Sigmoid colon (tissue), 6 donors: ENCODE measurements at regions not wholly inside any gene's neighbourhood (a gene's known extent, or its start where the extent isn't known, plus 50 kb on each side); places are given as distances from the start of the nearest gene placed in this dataset.

Experiments used
- DNase-seq: peaks from one replicate; pipeline ENCODE4 v3.0.0-alpha.2; 2019
- H3K27ac ChIP-seq, 4 donors: fragments of 200-600 bp; sonication (generic); one replicate each; pipeline ENCODE4 v1.5.1; 2016 to 2019; ENCODE audit warnings: mild to moderate bottlenecking in 1 of 4
- H3K27me3 ChIP-seq, 3 donors: fragments of 200-600 bp; sonication (generic); one replicate each; pipeline ENCODE4 v1.5.1; 2019; ENCODE audit warnings: mild to moderate bottlenecking in 1 of 3
- H3K36me3 ChIP-seq, 4 donors: fragments of 200-600 bp; sonication (generic); one replicate each; pipeline ENCODE4 v1.5.1; 2016 to 2019
- H3K4me1 ChIP-seq, 4 donors: fragments of 200-600 bp; sonication (generic); one replicate each; pipeline ENCODE4 v1.5.1; 2017 to 2019
- H3K4me3 ChIP-seq, 4 donors: fragments of 200-600 bp; sonication (generic); one replicate each; pipeline ENCODE4 v1.5.1; 2017 to 2019; ENCODE audit warnings: mild to moderate bottlenecking in 2 of 4, moderate library complexity in 1 of 4
- H3K9me3 ChIP-seq, 4 donors: fragments of 200-600 bp in 3 of 4; sonication (generic) in 3 of 4; one replicate each; pipeline versions ENCODE4 v1.5.1 to v1.6.1; 2013 to 2019
- EP300 ChIP-seq, 4 donors: sonication (generic); formaldehyde crosslinking; IDR thresholded peaks; one replicate each; pipeline ENCODE4 v1.6.1; 2017; ENCODE audit warnings: antibody characterized with exemption in 4 of 4
- POLR2A ChIP-seq, 2 donors: fragments of 450-650 bp; IDR thresholded peaks; one replicate each; pipeline ENCODE4 v1.6.1; 2016; ENCODE audit warnings: antibody characterized with exemption in 2 of 2, mild to moderate bottlenecking in 2 of 2, moderate library complexity in 2 of 2
- POLR2AphosphoS5 ChIP-seq, 4 donors: sonication (generic); formaldehyde crosslinking; IDR thresholded peaks; one replicate each; pipeline ENCODE4 v1.6.1; 2017; ENCODE audit warnings: antibody characterized with exemption in 4 of 4
- WGBS, 2 donors: extraction: QIAGEN DNeasy Blood & Tissue Kit; methylation state at CpG; one replicate each; pipeline ENCODE4 v1.1.7; 2013; 5-methylcytosine and 5-hydroxymethylcytosine counted together
- intact Hi-C: fragments of 100-400 bp; cut with DNase I; formaldehyde crosslinking; loops from one replicate; pipeline ENCODE4 v1.15.1; 2023
- TF ChIP-seq, protein P1 (sequence below), 4 experiments: fragments of 450-650 bp in 3 of 4; fragments of 200-600 bp in 1 of 4; IDR thresholded peaks; one replicate each; pipeline ENCODE4 v1.5.1; 2016 to 2019; ENCODE audit warnings: antibody characterized with exemption in 4 of 4, mild to moderate bottlenecking in 3 of 4, moderate library complexity in 2 of 4
- donor health status: healthy with polysubstance abuse.
- donor health status: healthy.

DNA sequence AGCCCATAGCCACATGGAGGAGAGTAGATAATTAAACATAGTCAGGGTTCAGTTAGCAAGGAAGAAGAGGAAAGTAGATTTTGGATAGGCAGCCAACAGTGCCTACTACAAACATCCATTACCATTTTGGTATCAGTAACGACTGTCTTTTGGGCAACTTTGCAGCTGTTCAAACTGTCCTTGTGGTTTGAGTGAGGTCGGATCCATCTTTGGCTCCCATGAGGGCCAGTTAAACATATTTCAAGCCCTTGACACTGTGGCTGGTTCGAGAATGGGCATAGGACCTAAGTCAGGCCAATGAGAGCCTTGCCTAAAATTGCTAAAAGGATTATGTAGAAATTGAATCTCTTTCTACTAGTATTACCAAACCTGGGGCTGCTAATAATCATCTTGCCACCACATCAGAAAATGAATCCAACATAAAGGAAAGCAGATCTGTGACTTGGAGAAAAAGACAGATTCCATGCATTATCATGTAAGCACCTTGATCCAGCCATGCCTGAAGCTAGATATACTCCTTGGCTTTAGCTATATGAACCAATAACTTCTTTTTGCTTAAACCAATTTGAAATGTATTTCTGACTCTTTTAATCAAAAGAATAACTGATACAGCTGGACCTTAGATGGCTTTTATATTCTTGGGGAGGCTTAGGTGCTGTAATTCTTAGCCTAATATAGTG lies 75.0 kb upstream of the STAM2 start:
- intact Hi-C loops: no loop called here
- H3K4me3 ChIP-seq: no peak overlapping the region
- no peaks in the 10 kb centered on the region for H3K27me3 ChIP-seq
- no peaks in the 10 kb centered on the region for H3K36me3 ChIP-seq
- TF ChIP-seq, protein P1, sequence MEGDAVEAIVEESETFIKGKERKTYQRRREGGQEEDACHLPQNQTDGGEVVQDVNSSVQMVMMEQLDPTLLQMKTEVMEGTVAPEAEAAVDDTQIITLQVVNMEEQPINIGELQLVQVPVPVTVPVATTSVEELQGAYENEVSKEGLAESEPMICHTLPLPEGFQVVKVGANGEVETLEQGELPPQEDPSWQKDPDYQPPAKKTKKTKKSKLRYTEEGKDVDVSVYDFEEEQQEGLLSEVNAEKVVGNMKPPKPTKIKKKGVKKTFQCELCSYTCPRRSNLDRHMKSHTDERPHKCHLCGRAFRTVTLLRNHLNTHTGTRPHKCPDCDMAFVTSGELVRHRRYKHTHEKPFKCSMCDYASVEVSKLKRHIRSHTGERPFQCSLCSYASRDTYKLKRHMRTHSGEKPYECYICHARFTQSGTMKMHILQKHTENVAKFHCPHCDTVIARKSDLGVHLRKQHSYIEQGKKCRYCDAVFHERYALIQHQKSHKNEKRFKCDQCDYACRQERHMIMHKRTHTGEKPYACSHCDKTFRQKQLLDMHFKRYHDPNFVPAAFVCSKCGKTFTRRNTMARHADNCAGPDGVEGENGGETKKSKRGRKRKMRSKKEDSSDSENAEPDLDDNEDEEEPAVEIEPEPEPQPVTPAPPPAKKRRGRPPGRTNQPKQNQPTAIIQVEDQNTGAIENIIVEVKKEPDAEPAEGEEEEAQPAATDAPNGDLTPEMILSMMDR (IDR thresholded peaks at IDR 0.05): no peak
- TF ChIP-seq POLR2A (IDR thresholded peaks at IDR 0.05): no peak
- DNase-seq: no peak
- H3K9me3 ChIP-seq: no peaks in the 10 kb centered on the region
- H3K4me1 ChIP-seq: no peaks in the 10 kb centered on the region
- H3K27ac ChIP-seq: no peak overlapping the region
- 80 to 85% methylated on average over 3 of the region's 3 CpGs for WGBS, 2 donors

DNA sequence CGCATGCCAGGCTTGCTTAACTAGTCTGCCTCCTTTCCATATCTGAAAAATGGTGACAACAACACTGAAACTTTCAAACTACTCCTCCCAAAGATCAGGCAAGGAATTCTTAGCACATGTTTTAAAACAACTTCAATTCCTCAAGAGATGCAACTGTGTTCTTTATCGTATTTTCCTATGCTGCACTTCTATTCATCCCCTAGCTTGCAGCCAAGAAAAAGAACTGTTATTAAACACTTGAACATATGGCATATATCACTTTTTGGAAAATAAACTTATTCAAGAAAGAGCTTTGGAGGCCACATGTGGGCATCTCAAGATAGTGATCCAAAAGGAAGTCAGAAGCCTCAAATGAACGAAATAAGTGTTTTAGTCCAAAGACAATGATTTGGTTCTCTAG lies 75.6 kb upstream of the STAM2 start:
- DNase-seq: no peak
- H3K27me3 ChIP-seq: no peaks in the 10 kb centered on the region
- no peaks in the 10 kb centered on the region for H3K4me1 ChIP-seq
- TF ChIP-seq, protein P1 (IDR thresholded peaks at IDR 0.05): no peak
- TF ChIP-seq EP300 (IDR thresholded peaks at IDR 0.05) (no peak), POLR2A (IDR thresholded peaks at IDR 0.05) (no peak), POLR2AphosphoS5 (IDR thresholded peaks at IDR 0.05) (no peak)
- WGBS, 2 donors: 69 to 85% methylated on average over 3 of the region's 3 CpGs
- no peak overlapping the region for H3K27ac ChIP-seq
- H3K9me3 ChIP-seq: no peaks in the 10 kb centered on the region
- intact Hi-C loops: no loop called here
- H3K36me3 ChIP-seq: no peaks in the 10 kb centered on the region
- no peak overlapping the region for H3K4me3 ChIP-seq

DNA sequence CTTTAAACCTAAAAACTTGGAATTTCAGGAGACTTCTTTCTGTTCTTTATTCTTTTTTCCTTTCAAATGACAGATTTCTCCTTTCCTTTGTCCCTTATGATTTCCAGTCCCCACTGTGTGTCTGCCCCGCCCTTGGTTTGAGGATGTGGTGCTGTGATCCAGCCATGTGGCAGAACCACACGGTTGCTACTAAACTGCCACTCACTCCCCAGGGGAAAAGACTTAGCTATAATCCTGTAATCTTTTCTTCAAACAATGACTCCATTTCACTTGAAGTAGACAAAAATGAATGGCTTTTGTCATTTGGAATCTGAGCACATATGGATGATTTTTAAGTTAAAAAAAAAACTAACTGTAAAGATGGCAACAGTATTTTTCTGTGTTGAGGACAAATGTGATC lies 76.2 kb upstream of the STAM2 start:
- Histone ChIP-seq H3K27ac (no peak overlapping the region), H3K4me1 (no peaks in the 10 kb centered on the region), H3K4me3 (no peak overlapping the region), H3K36me3 (no peaks in the 10 kb centered on the region), H3K27me3 (no peaks in the 10 kb centered on the region), H3K9me3 (no peaks in the 10 kb centered on the region)
- TF ChIP-seq POLR2AphosphoS5 (IDR thresholded peaks at IDR 0.05) (no peak), EP300 (IDR thresholded peaks at IDR 0.05) (no peak), POLR2A (IDR thresholded peaks at IDR 0.05) (no peak)
- TF ChIP-seq, protein P1 (IDR thresholded peaks at IDR 0.05): no peak
- WGBS, 2 donors: 73 to 74% methylated on average over 2 of the region's 2 CpGs
- DNase-seq: no peak
- intact Hi-C loops: no loop called here

- TF ChIP-seq, protein P1 (IDR thresholded peaks at IDR 0.05): no peak
- TF ChIP-seq POLR2A (IDR thresholded peaks at IDR 0.05) (no peak), POLR2AphosphoS5 (IDR thresholded peaks at IDR 0.05) (no peak), EP300 (IDR thresholded peaks at IDR 0.05) (no peak)
- no peak for DNase-seq
- no peaks in the 10 kb centered on the region for H3K4me1 ChIP-seq
- H3K36me3 ChIP-seq: no peaks in the 10 kb centered on the region
- H3K27ac ChIP-seq: no peak overlapping the region
- WGBS, 2 donors: 90 to 95% methylated on average over 3 of the region's 3 CpGs
- H3K27me3 ChIP-seq: no peaks in the 10 kb centered on the region
- H3K4me3 ChIP-seq: no peak overlapping the region
- H3K9me3 ChIP-seq: no peaks in the 10 kb centered on the region
- intact Hi-C loops: no loop called here
Measured at GRCh38 chr2:152254486-152254885, 78.9 kb upstream of the STAM2 start.

- Histone ChIP-seq H3K4me3 (no peak overlapping the region), H3K9me3 (no peaks in the 10 kb centered on the region), H3K4me1 (no peaks in the 10 kb centered on the region), H3K27ac (no peak overlapping the region), H3K27me3 (no peaks in the 10 kb centered on the region), H3K36me3 (no peaks in the 10 kb centered on the region)
- DNase-seq: no peak
- TF ChIP-seq POLR2AphosphoS5 (IDR thresholded peaks at IDR 0.05) (no peak), EP300 (IDR thresholded peaks at IDR 0.05) (no peak), POLR2A (IDR thresholded peaks at IDR 0.05) (no peak)
- TF ChIP-seq, protein P1 (IDR thresholded peaks at IDR 0.05): no peak
- intact Hi-C loops: no loop called here
- WGBS, 2 donors: 23 to 77% methylated on average over 1 of the region's 1 CpG
Measured at GRCh38 chr2:152254976-152255375, 79.4 kb upstream of the STAM2 start.
